ENCODE measurements at regions not wholly inside any gene's neighbourhood (a gene's known extent, or its start where the extent isn't known, plus 50 kb on each side); places are given as distances from the start of the nearest gene placed in this dataset.

DNA sequence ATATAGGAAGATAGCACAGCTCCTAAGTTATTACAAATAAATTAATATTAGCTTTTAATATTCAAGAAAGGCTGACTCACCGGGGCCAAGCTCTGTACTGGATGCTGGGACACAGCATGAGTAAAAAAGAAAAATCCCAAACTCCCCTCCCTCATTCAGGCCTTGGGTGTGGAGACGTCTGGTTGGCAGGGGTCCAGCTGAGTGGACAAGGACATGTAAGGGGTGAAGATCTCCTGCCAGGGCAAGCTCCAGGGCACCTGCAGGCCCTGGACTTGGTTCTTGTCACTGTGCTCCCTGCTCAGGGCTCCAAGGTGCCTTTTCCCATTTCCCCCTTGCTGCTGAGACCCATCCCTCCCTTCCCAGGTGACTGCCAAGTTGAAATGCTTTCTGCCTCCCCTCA, 388.5 kb downstream of the ENC1 start:
- WGBS: 54% methylated on average over 2 of the region's 2 CpGs
- Histone ChIP-seq H3K27ac (peak overlapping the region; percentile 67), H3K9me3 (no peaks in the 10 kb centered on the region), H3K4me3 (no peak overlapping the region), H3K4me1 (peaks cover 24% of the 10 kb centered on the region), H3K27me3 (no peaks in the 10 kb centered on the region), H3K36me3 (no peaks in the 10 kb centered on the region)
- TF ChIP-seq POLR2A (IDR thresholded peaks at IDR 0.05) (no peak), POLR2AphosphoS5 (IDR thresholded peaks at IDR 0.05) (no peak), EP300 (IDR thresholded peaks at IDR 0.05) (no peak)
- TF ChIP-seq, protein P1, sequence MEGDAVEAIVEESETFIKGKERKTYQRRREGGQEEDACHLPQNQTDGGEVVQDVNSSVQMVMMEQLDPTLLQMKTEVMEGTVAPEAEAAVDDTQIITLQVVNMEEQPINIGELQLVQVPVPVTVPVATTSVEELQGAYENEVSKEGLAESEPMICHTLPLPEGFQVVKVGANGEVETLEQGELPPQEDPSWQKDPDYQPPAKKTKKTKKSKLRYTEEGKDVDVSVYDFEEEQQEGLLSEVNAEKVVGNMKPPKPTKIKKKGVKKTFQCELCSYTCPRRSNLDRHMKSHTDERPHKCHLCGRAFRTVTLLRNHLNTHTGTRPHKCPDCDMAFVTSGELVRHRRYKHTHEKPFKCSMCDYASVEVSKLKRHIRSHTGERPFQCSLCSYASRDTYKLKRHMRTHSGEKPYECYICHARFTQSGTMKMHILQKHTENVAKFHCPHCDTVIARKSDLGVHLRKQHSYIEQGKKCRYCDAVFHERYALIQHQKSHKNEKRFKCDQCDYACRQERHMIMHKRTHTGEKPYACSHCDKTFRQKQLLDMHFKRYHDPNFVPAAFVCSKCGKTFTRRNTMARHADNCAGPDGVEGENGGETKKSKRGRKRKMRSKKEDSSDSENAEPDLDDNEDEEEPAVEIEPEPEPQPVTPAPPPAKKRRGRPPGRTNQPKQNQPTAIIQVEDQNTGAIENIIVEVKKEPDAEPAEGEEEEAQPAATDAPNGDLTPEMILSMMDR (IDR thresholded peaks at IDR 0.05): no peak
- peak in 1 of 2 donors; percentile 72 for DNase-seq (ENCODE audit: low spot score in 2 of 2)

- 58% methylated on average over 9 of the region's 9 CpGs for WGBS
- H3K27ac ChIP-seq: peak overlapping the region; percentile 67
- TF ChIP-seq POLR2AphosphoS5 (IDR thresholded peaks at IDR 0.05): peak in 1 of 3 donors; percentile 52
- no peak for TF ChIP-seq EP300 (IDR thresholded peaks at IDR 0.05)
- no peak for TF ChIP-seq POLR2A (IDR thresholded peaks at IDR 0.05)
- no peaks in the 10 kb centered on the region for H3K9me3 ChIP-seq
- no peaks in the 10 kb centered on the region for H3K36me3 ChIP-seq
- H3K27me3 ChIP-seq: no peaks in the 10 kb centered on the region
- H3K4me1 ChIP-seq: peaks cover 20% of the 10 kb centered on the region
- peak in 1 of 2 donors; percentile 76 for DNase-seq (ENCODE audit: low spot score in 2 of 2)
- no peak overlapping the region for H3K4me3 ChIP-seq
Observed at GRCh38 chr5:74251141-74252035, 389.1 kb downstream of the ENC1 start.

DNA sequence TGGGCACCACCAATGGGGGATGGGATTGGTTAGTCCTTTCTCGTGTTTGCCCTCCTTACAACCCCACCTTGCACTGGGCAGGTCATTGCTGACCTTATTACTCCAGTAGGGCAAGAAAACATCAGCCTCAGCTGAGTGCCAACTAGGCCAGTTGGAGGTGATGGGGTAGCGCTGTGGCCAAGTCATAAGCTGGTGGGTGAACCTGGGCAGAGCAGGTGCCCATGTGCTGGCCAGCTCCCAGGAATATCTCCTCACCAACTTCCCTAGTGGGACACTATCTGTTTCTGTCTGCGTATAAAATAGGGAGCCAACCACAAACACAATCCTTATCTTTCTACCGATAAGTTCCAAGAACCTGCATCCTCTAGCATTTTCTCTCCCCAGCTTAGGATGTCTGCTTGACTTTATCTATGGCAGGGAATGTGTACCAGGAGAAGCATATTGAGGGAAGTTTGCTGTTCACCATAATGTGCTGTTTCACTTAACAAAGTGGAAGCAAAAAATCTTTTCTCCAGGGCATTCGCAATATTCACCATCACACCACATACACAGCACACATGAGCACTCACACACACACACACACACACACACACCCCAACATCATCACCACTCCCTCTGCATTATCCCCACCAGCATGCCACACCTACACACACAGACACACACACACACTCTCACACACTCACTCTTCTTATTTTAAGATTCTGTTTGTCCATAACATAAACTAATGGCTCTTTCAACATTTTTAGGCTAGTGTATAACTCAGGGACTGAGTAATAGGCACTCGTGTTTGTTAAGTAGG, 390.0 kb downstream of the ENC1 start:
- Histone ChIP-seq H3K4me3 (no peak overlapping the region), H3K27me3 (no peaks in the 10 kb centered on the region), H3K4me1 (peaks cover 20% of the 10 kb centered on the region), H3K27ac (peak overlapping the region; percentile 16), H3K9me3 (no peaks in the 10 kb centered on the region), H3K36me3 (no peaks in the 10 kb centered on the region)
- 75% methylated on average over 6 of the region's 6 CpGs for WGBS
- DNase-seq (ENCODE audit: low spot score in 2 of 2): no peak
- TF ChIP-seq POLR2A (IDR thresholded peaks at IDR 0.05): no peak

- no peak for TF ChIP-seq POLR2AphosphoS5 (IDR thresholded peaks at IDR 0.05)
- TF ChIP-seq, protein P1 (IDR thresholded peaks at IDR 0.05): no peak
- no peak for TF ChIP-seq EP300 (IDR thresholded peaks at IDR 0.05)
- no peak for TF ChIP-seq POLR2A (IDR thresholded peaks at IDR 0.05)
- Histone ChIP-seq H3K9me3 (no peaks in the 10 kb centered on the region), H3K27ac (no peak overlapping the region), H3K4me1 (peaks cover 20% of the 10 kb centered on the region), H3K27me3 (no peaks in the 10 kb centered on the region), H3K4me3 (no peak overlapping the region), H3K36me3 (no peaks in the 10 kb centered on the region)
- DNase-seq (ENCODE audit: low spot score in 2 of 2): no peak
Observed at GRCh38 chr5:74248576-74248975, 392.0 kb downstream of the ENC1 start.

DNA sequence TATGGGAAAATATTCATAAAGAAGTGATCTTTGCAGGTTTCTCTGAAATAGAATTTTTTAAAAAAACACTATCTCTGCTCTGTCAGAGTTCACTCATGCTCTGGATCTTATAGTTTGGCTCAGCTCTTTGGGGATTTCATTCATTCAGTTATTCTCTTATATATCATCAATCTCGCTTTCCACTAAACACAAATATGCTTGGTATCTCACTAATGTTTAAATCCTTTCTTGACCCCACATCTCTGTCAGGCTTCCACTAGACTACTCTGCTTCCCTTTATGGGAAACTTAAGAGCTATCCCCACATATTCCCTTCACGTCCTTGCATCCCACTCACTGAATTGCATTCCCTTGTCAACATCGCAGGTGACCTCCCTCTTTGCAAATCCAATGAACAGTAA, 396.1 kb downstream of the ENC1 start:
- DNase-seq (ENCODE audit: low spot score in 2 of 2): no peak
- TF ChIP-seq EP300 (IDR thresholded peaks at IDR 0.05): no peak
- no peak for TF ChIP-seq POLR2AphosphoS5 (IDR thresholded peaks at IDR 0.05)
- TF ChIP-seq, protein P1 (IDR thresholded peaks at IDR 0.05): no peak
- TF ChIP-seq POLR2A (IDR thresholded peaks at IDR 0.05): no peak
- Histone ChIP-seq H3K36me3 (no peaks in the 10 kb centered on the region), H3K4me3 (no peak overlapping the region), H3K27ac (no peak overlapping the region), H3K4me1 (peaks cover 33% of the 10 kb centered on the region), H3K9me3 (no peaks in the 10 kb centered on the region), H3K27me3 (no peaks in the 10 kb centered on the region)
- 93% methylated on average over 3 of the region's 3 CpGs for WGBS

DNA sequence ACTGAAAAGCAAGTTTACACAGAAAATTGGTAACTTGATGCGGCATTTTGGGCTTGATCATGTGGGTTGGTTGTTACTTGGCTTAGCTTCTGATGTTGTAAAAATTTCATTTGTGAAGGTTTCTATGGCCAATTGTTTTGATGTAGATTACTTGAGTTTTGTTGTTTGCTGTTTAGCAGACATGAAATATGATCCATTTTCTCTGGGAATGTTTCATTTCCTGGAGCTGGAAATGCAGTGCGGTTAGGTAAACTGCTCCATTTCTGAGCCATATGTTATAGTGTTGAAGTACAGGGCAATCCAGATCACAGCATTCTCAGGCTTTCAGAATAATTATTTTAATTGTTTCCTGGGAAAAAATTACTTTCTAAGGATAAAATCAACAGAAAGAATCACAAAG, 396.9 kb downstream of the ENC1 start:
- DNase-seq (ENCODE audit: low spot score in 2 of 2): no peak
- Histone ChIP-seq H3K4me1 (peaks cover 28% of the 10 kb centered on the region), H3K27me3 (no peaks in the 10 kb centered on the region), H3K9me3 (no peaks in the 10 kb centered on the region), H3K36me3 (no peaks in the 10 kb centered on the region), H3K4me3 (no peak overlapping the region), H3K27ac (no peak overlapping the region)
- 87% methylated on average over 2 of the region's 2 CpGs for WGBS
- TF ChIP-seq EP300 (IDR thresholded peaks at IDR 0.05): no peak
- TF ChIP-seq, protein P1 (IDR thresholded peaks at IDR 0.05): no peak
- TF ChIP-seq POLR2AphosphoS5 (IDR thresholded peaks at IDR 0.05): no peak
